Stimulated activated CD8-positive, alpha-beta memory T cell treated with anti-CD3 and anti-CD28 coated beads, Interleukin-12 subunit alpha, Interleukin-12 subunit beta, amount 100 ng/mL, for 1 hour (primary cell): ENCODE measurements at regions not wholly inside any gene's neighbourhood (a gene's known extent, or its start where the extent isn't known, plus 50 kb on each side); places are given as distances from the start of the nearest gene placed in this dataset.

ENCODE experiments used
- DNase-seq: peaks from one replicate; pipeline ENCODE4 v3.0.0-alpha.2; 2020; ENCODE audit warnings: low read depth

DNA sequence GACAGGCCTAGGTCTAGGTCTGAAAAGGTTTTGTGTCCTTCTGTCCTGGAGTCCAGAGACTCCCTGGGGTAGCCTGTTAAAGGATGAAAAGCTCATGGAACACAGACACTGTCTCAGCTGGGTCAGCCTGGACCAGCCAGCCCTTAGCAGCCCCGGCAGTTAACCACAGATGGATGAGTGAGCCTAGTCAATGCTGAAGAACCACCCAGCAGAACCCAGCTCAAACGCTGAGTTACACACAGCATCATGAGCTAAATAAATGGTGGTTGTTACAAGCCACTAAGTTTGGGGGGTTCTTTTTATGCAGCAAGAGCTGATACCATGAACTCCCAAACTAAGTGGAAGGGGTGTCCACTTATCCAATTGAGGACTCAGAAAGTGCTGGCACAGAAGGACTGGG lies 472.8 kb upstream of the PROK2 start:
- DNase-seq: no peak

DNA sequence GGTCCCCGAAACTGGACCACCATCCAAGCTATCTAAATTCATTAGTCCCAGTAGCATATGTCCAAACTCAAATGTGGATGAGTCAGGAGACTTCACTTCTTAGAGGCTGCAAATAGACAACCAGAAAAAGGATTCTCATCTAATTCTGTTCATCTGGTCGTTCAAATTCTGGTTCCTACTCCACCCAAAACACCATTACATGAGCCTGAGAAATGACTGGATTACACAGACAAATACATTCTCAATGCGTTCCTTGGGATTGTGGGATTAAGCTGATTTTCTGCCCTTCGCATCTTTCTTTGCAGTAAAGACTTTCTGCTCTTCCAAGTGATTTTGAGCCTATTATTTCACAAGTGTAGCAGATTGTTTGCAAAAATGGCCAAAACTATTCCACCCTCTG lies 472.3 kb upstream of the PROK2 start:
- DNase-seq: no peak

DNA sequence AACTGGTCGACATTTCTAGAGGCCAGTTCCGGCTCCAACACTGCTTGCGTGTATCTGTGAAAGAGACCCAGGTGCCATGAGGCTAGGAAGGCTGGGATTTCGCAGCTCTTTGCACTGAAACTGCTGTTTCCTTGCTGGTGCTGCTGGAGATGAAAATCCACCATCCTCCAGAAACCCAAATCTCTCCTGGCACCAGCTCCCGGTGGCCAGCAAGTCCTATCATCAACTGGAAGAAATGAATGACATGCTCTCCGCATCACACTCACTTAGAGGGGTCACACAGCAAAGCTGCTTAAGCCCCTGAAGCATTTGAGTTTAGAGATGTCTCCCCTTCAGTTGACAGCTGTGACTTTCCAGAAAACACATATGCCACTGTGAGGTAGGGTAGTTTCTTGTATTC lies 471.8 kb upstream of the PROK2 start:
- no peak for DNase-seq

DNA sequence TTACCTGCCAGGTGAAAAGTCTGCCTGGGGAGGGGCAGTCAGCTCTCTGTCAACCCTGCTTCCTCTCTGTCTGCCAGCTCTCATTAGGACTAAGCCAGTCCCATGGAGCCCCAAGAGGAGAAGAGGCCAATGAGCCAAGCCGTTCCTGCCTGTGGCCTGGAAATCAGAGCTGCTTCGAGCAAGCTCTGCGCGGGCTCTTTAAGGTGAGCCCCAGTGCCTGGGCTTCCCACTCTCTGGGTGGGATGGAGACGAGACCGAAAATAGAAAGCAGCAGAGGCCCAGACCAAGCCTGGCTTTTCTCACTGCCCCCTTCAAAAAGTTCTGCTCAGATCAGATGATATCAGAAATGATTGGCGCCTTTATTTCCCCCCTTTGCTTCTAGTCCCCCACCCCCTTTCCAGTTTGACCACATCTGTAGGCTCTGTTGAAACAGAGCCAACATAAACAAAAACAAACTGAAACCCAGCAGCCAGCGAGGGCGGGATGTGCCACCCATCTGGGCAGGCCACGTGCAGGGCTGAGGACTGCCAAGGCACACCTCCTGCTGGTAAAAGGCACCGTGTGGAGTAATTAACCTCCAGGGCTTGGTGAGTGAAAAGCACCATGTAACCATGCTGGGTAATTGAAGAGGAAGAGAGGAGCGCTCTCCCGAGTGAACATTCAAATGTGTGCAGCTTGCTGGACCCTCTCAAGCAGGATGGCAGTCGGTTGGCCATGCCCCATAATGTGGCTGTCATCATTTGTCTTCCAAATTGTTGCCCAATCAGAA lies 471.0 kb upstream of the PROK2 start:
- DNase-seq: no peak

DNA sequence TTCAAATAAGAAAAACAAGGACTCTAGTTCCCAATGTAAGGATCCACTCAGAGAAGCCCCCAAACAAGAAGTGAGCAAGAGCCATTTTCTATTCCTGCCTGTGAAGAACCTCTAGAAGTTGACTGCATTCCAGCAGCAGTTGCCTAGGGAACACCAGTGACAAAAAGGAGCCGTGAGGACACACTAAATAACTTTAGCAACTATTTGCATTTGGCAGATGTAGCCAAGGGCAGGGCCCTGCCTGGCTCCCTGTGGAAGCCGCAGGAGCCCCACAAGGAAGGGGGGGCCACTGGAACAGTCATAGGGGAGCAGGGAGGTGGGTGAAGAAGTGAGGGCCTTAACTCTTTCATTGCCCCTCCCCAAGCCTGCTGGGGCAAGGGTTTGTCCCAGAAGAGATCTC lies 470.2 kb upstream of the PROK2 start:
- no peak for DNase-seq

DNA sequence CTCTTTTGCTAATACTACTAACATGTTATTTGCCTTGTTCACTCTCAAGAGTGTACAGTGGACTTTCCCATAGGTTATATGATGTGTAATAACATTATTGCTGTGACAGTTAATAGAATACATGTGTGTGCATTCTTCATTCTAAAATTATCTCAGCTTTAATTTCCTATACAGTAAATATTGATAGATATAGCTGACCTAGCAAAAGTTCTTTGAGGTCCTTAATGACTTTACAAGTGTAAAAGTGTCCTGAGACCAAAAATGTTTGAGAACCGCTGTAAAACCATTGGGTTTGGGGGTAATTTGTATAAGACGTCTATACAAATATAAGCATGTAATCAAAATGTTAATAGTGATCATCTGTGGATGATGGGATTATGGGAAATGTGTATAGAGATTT lies 469.5 kb upstream of the PROK2 start:
- DNase-seq: no peak

DNA sequence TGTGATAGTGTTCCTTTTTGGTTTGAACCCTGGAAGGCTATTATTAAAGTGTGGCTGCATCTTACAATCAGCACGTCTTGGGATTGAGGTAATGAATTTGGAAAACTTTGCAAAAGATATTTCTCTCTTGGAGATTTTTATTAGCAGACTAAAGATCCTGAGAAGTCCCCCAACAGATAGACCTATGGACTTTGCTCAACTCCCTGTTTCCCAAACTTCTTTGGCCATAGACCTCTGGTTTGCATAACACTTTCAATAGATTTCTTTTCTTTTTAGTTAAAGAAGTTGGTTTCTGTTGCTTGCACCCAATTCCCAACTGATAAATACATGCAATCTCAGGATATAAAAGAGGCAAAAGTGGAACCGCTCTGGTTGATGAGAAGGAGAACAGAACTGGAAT lies 465.8 kb upstream of the PROK2 start:
- no peak for DNase-seq

DNA sequence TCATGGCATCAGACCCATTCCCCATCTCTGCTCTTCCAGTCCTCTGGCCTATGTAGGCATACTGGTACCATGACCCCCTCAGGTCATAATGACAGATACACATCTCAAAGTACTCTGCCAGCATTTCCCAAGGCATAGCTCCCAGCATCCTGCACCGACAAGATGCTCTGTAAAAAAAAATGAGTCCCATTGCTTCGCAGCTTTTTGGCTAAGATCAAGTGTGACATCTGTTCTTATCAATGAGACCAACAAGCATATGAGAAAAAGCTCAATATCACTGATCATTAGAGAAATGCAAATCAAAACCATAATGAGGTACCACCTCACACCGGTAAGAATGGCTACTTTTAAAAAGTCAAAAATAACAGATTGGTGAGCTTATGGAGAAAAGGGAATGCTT lies 463.9 kb upstream of the PROK2 start:
- no peak for DNase-seq

DNA sequence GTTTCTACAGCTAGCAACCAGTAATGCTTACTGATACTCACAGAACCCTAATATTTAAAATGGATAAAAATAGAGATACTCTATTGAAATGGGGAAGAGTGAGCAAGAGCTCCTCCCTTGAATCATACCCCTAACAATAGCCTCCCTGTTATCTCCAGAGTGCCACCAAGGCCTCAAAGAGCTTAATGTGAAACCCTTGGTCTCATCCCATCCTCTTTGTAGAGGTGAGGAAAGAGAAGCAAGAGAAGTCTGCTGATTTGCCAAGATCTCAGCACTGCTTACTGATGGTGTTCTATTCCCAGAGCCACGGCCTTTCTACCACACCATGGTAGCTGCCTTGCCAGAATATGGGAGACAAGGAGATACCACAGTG lies 463.4 kb upstream of the PROK2 start:
- DNase-seq: no peak

DNA sequence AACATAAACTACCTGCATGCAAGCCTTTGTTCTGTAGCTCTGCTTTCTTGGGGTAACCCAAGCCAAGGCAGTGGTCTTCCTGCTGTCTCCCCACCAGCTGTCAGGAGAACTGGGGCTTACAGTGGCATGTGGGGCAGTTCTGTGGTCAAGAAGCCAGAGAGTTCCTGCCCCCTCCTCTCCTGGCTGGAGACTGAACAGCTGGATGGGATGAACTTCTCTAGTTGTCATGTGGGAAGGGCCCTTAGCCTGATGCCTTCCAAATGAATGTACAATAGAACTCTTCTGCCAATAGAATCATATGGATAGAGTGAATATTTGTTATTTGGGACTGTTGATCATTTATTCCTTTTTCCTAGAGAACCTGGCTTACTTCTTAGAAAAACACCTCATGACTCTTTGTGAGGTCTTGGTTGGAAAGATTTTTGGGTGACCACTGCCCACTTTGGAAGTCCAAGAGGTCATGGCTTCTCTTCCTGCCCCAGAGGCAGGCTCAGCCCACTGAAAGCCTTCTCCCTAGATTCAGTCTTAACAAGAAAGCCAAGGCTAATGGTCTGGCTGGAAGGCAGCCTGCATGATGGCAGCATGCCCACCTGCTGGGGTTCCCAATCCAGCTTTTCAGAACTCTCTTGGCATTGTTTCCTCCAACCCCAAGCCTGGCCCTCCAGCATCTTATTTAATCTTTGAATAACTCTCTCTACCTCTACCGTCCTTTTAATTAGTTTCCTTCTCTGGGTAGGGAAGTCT lies 462.9 kb upstream of the PROK2 start:
- no peak for DNase-seq

DNA sequence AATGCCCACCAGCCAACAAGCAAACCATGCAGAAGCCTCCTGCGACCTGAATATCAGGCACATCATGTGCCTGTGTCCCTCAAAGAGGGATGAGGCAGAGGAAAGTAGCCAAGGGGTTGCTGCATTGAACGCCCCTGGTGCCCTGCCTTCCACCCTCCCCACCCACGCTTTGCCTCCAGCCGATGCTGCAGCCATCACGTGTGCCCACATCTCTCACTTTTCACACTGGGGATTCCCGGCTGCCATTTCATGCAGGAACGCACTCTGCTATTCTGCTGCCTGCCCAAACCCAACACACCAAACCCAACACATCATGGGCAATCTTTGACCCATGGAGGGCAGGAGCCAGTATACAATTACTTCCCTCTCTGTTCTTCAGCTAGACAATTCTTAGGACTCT lies 462.2 kb upstream of the PROK2 start:
- no peak for DNase-seq

DNA sequence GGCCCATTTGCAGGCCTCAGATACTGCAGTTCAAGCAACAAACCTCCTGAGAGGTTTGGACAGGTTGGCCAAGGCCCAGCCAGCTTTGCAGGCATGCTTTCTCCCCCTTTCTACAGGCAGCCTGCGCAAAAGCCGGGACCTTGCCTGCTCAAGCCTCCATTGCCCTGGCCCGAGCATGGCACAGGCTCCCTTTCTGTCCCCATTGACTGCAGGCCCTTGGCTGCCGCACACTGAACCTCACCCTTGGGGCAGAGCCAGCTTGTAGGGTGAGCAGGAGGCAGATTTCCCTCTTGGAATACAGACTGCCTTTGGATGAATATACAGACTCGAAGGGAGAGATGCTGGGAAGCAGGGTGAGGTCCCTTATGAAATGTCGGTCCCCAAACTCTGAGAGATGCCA lies 461.7 kb upstream of the PROK2 start:
- DNase-seq: no peak

DNA sequence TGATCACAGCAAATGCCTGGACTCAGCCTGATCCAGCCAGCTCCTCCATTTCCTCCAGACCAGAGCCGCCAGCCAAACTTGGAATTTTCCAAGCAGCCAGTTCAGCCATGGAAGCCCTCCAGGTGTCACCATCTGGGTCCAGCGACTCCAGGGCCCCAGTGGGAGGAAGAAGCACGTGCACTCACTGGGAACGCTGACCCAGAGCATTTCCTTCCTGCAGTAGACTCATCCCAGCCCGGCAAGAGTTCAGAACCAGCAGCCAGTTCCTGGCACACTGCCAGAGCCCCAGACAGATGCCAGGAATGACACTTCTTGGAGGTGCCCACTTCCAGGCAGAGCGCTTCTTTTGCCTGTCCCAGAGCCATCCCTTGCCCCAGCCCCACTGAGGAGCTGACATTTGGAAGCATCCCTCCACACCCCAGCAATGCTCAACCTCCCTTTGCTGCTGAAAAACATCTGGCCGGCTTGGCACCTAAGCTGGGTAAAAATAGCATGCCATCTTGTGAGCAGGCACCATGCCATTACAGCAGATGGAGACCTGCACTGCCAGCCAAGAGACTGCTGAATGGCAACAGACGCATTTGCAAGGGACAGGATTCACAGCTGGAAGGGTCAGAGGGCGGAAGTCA lies 460.3 kb upstream of the PROK2 start:
- no peak for DNase-seq

DNA sequence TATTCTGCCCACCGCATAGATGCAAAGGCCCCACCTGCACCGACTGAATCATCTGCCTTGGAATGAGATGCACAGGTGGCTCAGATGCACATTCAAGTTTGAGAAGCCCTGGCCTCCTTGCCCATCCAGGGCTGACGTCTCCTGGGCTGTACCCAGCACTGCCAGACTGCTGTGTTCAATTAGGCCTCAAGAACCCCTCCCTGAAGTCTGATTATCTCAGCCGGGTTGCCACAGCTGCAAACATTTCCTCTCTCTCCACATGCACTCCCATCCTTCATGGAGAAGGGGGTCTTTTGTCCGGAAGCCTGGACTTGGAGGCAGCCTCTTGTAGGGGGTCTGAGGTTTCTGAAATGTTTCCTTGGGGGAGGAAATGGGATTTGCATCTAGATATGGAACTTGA lies 459.4 kb upstream of the PROK2 start:
- DNase-seq: no peak

DNA sequence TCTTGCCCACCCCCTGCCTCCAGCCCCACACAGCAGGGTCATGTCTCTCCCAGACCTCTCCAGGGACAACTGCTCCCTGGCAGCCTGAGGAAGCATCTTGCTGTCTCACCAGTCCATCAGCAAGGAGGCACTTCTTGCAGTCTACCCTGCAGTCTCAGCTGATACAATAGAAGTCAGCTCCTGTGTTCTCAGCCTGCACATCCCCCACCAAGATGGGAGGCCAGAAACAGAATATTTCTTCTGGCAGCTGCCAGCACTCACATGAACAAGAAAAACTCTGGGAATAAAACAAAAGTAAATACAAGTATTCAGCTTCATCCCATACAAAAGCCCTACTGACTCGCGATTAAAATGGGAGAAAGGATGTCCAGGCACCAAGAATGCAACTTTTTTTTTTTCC lies 457.4 kb upstream of the PROK2 start:
- no peak for DNase-seq

DNA sequence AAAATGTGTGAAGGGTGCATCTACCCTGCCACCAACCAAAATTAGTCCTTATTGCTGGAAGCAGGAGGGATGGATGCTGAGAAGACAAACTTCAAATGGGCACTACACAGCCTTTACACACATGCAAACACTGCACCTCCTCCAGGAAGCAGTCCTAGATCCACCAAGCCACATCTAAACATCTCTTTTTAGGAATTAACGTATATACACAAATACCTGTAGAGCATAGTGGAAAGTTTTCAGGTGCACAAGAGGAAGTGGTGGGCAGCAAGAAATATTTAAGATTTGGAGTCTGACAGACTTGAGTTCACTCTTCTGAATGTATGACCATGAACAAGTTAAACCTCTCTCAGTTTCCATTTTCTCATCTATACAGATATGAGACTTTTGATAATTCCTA lies 456.6 kb upstream of the PROK2 start:
- DNase-seq: no peak

DNA sequence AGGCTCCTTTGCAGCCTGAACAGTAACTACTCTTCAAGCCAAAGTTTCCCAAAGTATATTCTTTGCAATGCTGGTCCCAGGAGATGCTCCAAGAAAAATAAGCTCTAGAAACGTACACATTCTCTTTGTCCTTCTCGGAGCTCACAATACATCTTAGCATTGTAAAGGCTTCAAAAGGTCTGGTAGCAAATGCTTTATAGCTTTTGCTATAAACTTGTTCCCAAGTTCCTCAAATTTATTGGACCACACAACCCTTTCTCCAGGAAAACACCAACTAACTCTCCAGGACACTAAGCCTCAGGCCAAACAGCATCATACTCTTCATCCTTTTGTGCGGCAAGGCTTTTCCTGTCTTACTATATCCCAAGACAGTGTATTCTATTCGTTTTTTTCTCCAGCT lies 455.6 kb upstream of the PROK2 start:
- DNase-seq: no peak

DNA sequence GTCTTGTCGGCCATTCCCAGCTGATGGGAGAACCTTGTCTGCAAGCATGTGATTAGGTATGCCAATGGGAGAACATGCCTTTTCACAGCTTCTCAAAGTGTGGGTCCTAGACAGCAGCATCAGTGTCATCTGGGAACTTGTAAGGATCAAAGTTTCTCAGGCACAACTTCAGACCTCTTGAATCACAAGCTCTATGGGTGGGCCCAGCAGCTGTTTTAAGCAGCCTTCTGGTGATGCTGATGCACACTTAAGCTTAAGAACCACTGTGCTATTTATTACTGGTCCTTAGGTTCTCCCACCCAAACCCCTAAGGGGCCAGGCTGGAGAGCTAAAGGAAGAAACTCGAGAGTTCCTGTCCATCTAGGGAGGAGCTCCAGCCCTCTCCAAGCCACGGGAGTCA lies 453.9 kb upstream of the PROK2 start:
- no peak for DNase-seq

DNA sequence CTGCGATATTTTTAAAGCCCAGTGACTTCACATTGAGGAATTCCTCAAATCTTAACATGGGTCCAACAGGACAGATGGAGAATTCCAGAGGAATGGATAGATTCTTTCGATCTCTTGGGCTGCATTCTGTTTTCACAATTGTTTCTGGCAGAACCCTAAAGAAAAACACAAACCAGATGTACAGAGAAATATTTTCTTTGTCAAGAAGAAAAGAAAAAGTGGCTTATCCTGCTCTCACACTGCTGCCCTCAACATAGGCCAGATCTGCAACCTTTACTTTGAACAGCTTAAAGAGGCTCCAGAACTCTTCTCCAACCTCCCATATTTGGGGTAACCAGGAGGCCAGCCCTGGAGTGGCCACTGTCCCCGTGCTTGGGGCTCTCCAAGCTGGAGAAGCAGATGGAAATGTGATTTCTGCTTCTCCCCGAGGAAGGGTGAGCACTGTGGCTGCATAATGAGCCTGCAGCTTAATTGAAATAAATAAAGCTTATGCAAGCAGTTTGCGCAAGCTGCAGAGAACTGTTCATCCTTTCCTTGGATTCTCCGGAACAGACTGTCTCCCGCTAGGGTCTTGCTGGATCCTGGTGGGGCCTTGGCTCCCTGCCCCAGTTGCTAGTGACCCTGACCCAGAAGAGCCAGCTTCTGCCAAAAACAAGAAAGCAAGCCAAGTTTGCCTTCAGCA lies 453.2 kb upstream of the PROK2 start:
- no peak for DNase-seq

DNA sequence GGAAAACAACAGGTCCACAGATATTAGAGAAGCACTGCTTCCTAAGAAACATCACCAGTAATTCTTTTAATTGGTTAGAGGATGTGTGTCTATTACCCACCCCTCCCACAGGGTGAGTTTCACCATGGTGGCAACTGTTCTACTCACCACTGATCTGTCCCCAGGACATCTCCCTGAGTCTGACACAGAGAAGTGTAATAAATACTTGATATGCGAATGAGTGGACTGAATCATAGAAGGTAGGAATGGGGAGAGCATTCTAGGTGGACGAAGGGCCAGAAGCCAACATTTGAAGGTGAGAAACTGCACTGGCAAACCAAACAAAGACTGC lies 452.7 kb upstream of the PROK2 start:
- DNase-seq: no peak

DNA sequence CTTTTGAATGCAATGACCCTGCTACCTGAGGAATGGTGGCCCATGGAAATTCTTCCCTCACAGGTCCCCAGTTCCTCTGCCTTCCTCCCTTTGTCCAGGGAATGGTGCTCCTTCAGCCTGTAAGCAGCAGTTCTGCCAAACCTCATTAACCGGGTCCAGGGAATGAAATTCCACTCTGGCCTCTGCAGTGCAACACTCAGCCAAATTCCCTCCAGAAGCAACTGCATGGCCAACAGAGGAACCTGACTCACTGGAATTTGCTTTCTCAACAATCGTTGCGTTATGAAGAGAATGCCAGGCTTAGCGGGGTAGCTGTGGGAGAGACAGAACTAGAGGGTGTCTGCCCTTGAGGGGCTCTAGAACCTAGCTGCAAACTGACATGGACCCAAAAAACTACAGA lies 449.4 kb upstream of the PROK2 start:
- DNase-seq: no peak

DNA sequence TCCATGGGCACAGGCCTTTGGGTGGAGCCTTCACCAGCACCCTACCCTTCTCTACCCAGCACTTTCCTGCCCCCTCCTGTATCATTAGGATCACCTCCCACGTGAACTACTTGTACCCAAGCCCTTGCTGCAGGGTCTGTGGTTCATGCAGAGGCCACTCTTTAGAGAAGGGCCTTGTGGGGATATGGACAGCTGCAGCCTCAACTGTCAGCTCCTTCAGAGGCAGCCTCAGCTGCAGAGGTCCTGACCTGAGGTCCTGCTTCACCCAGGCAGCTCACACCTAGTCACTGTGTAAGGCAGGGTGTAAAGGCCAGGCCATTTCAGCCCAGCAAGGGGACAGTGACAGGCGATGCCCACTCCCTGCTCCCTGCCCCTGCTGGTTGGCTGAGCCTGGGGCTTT lies 448.6 kb upstream of the PROK2 start:
- no peak for DNase-seq

DNA sequence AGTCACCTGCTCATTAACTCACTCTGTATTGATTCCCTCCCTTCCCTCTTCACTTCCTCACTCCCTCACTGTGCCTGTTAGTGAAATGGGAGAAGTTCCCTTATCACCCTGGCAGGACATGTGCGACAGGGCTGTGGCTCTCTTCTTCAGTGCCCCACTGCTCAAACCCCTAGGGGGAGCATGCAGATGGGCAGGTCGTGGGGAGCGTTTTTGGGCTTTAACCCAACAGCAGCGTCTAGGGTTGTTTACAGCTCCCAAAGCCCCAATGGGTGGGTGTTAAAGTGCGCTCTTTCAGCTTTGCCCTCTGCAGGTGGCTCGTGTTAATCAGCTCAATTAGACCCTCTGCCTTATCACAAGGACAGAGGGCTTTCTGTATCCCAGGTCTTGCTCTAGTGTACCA lies 447.8 kb upstream of the PROK2 start:
- DNase-seq: no peak
